Adrenal gland (tissue), 5 donors: ENCODE measurements at regions not wholly inside any gene's neighbourhood (a gene's known extent, or its start where the extent isn't known, plus 50 kb on each side); places are given as distances from the start of the nearest gene placed in this dataset.

Experiments used
- POLR2A ChIP-seq, 2 donors: fragments of 450-650 bp; IDR thresholded peaks; one replicate each; pipeline ENCODE4 v1.6.1; 2017; ENCODE audit warnings: antibody characterized with exemption in 2 of 2, mild to moderate bottlenecking in 2 of 2, moderate library complexity in 1 of 2
- TF ChIP-seq, protein P1 (sequence below), 6 experiments: fragments of 450-650 bp in 4 of 6; fragments of 200-600 bp in 2 of 6; sonication (generic) in 1 of 6; IDR thresholded peaks; 1 replicate in 5 of 6; 2 replicates in 1 of 6; pipeline versions ENCODE4 v1.5.1 to v1.8.0; 2016 to 2021; ENCODE audit warnings: antibody characterized with exemption in 6 of 6, mild to moderate bottlenecking in 2 of 6, moderate library complexity in 1 of 6
- donor health status: DM: no; HTN: no; CAD: no.

DNA sequence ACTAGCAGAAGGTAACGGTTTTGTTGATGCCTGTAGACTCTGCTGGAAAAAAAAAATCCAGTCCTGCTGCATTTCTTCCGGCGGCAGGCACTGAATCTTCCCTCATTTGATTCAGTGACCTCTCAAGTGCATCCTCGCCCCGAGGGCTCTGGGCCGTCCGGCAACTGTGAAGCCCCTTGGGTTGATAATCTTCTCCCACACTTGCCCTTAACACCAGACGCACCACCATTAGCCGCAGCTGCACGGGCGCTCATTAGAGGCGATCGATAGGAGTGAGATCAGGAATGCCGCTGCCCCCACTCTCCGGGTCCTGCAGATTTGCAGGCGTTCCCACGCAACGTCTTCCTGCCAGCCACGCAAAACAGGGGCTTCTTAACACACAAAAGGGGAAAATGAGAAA, 200.0 kb upstream of the MKI67 start:
- TF ChIP-seq, protein P1, sequence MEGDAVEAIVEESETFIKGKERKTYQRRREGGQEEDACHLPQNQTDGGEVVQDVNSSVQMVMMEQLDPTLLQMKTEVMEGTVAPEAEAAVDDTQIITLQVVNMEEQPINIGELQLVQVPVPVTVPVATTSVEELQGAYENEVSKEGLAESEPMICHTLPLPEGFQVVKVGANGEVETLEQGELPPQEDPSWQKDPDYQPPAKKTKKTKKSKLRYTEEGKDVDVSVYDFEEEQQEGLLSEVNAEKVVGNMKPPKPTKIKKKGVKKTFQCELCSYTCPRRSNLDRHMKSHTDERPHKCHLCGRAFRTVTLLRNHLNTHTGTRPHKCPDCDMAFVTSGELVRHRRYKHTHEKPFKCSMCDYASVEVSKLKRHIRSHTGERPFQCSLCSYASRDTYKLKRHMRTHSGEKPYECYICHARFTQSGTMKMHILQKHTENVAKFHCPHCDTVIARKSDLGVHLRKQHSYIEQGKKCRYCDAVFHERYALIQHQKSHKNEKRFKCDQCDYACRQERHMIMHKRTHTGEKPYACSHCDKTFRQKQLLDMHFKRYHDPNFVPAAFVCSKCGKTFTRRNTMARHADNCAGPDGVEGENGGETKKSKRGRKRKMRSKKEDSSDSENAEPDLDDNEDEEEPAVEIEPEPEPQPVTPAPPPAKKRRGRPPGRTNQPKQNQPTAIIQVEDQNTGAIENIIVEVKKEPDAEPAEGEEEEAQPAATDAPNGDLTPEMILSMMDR (IDR thresholded peaks at IDR 0.05), result no peak
- TF ChIP-seq POLR2A (IDR thresholded peaks at IDR 0.05), result no peak
